GM12878 (cell line): ENCODE measurements at regions not wholly inside any gene's neighbourhood (a gene's known extent, or its start where the extent isn't known, plus 50 kb on each side); places are given as distances from the start of the nearest gene placed in this dataset.

Experiments used
- ATAC-seq: fragments of 200-7000 bp; cut with Tn5 transposase; 3 replicates; pipeline ENCODE4 v1.9.1; 2020; ENCODE audit warnings: mild to moderate bottlenecking, moderate library complexity
- BruUV-seq: library from RNA; stranded (reverse); fragments of 400-500 nt; replicated peaks from 2 replicates; lab custom pipeline; 2021; lab: Mats Ljungman, UMichigan
- CTCF ChIA-PET: fragments of 300-600 bp; sonication (Branson Sonifier 250); formaldehyde crosslinking; extraction: SDS; loops from one replicate; lab custom pipeline; 2021; ENCODE audit warnings: inconsistent platforms; lab: Yijun Ruan, JAX
- POLR2A ChIA-PET: fragments of 350-600 bp; formaldehyde crosslinking; extraction: SDS; loops from one replicate; lab custom pipeline; 2021; ENCODE audit warnings: inconsistent platforms; lab: Charles Lee
- RAD21 ChIA-PET: fragments of 300-600 bp; sonication (Branson Sonifier 250); formaldehyde crosslinking; loops from one replicate; lab custom pipeline; 2023; ENCODE audit warnings: antibody characterized with exemption; ENCODE audit not compliant: unreplicated experiment; lab: Charles Lee
- SMC1A ChIA-PET: fragments of 300-600 bp; sonication (Branson Sonifier 250); formaldehyde crosslinking; loops from one replicate; lab custom pipeline; 2023; ENCODE audit not compliant: unreplicated experiment, uncharacterized antibody; lab: Charles Lee
- DNase-seq: peaks from one replicate; pipeline ENCODE4 v3.0.0-alpha.2; 2011; ENCODE audit warnings: low read depth, low spot score
- FAIRE-seq: peaks from 3 replicates; lab custom pipeline; 2011; peaks lifted over from hg19 to GRCh38; lab: Jason Lieb, UNC
- H2AFZ ChIP-seq: 2 replicates; pipeline ENCODE4 v1.6.0; 2011; ENCODE audit warnings: low read depth, low read length, control low read depth; ENCODE audit not compliant: control insufficient read depth
- H3K27ac ChIP-seq: 2 replicates; pipeline ENCODE4 v1.5.1; 2011; ENCODE audit warnings: control low read depth; ENCODE audit not compliant: control insufficient read depth, insufficient read depth
- H3K27me3 ChIP-seq, 2 experiments: replicated peaks in 1 of 2; 2 replicates each; pipeline versions ENCODE4 v1.6.0 to v1.6.1; 2011; ENCODE audit warnings: low read length in 1 of 2; ENCODE audit not compliant: control insufficient read depth in 2 of 2, insufficient read depth in 2 of 2
- H3K36me3 ChIP-seq, 2 experiments: 2 replicates each; pipeline ENCODE4 v1.5.1; 2011; ENCODE audit warnings: low read length in 1 of 2; ENCODE audit not compliant: control insufficient read depth in 2 of 2, insufficient read depth in 2 of 2
- H3K4me1 ChIP-seq: 2 replicates; pipeline ENCODE4 v1.6.1; 2011; ENCODE audit warnings: mild to moderate bottlenecking, low read length, moderate library complexity, mixed read lengths; ENCODE audit not compliant: control insufficient read depth, insufficient read depth
- H3K4me2 ChIP-seq: 2 replicates; pipeline ENCODE4 v1.6.0; 2011; ENCODE audit warnings: control low read depth; ENCODE audit not compliant: control insufficient read depth, insufficient read depth
- H3K4me3 ChIP-seq: fragments of 200-600 bp; sonication (generic); 2 replicates; pipeline ENCODE4 v1.5.1; 2016
- H3K79me2 ChIP-seq: 2 replicates; pipeline ENCODE4 v1.6.0; 2011; ENCODE audit warnings: low read length; ENCODE audit not compliant: control insufficient read depth, insufficient read depth
- H3K9ac ChIP-seq: 2 replicates; pipeline ENCODE4 v1.8.0; 2011; ENCODE audit warnings: low read length, control low read depth, mixed read lengths; ENCODE audit not compliant: control insufficient read depth, insufficient read depth
- H3K9me3 ChIP-seq: replicated peaks from 3 replicates; pipeline ENCODE4 v1.5.1; 2011; ENCODE audit warnings: mild to moderate bottlenecking, low read length; ENCODE audit not compliant: control insufficient read depth, insufficient read depth
- H4K20me1 ChIP-seq: 2 replicates; pipeline ENCODE4 v1.6.0; 2011; ENCODE audit not compliant: control insufficient read depth, insufficient read depth
- CBFB ChIP-seq: IDR thresholded peaks from 2 replicates; pipeline ENCODE4 v1.6.1; 2016; ENCODE audit warnings: antibody characterized with exemption, low read depth
- CBX5 ChIP-seq: sonication (generic); IDR thresholded peaks from 2 replicates; pipeline ENCODE4 v1.6.1; 2016; ENCODE audit warnings: low read depth, moderate library complexity, mild to moderate bottlenecking, inconsistent platforms
- CHD1 ChIP-seq: IDR thresholded peaks from 2 replicates; pipeline ENCODE4 v1.6.1; 2012; ENCODE audit warnings: low read depth, low read length, improper control_type of control experiment
- CHD2 ChIP-seq: IDR thresholded peaks from 2 replicates; pipeline ENCODE4 v1.6.1; 2011; ENCODE audit warnings: low read depth, low read length, improper control_type of control experiment, borderline replicate concordance
- ESRRA ChIP-seq: IDR thresholded peaks from 2 replicates; pipeline ENCODE4 v1.6.1; 2012; ENCODE audit warnings: mild to moderate bottlenecking, low read length, improper control_type of control experiment
- FOS ChIP-seq: IDR thresholded peaks from 3 replicates; pipeline ENCODE4 v1.6.1; 2011; ENCODE audit warnings: borderline replicate concordance; ENCODE audit not compliant: insufficient read length; ENCODE audit errors: extremely low read depth
- FOXK2 ChIP-seq: fragments of 450-650 bp; IDR thresholded peaks from 2 replicates; pipeline ENCODE4 v1.6.1; 2017; ENCODE audit warnings: mild to moderate bottlenecking, moderate library complexity
- KLF5 ChIP-seq: fragments of 450-650 bp; IDR thresholded peaks from 2 replicates; pipeline ENCODE4 v1.6.1; 2014; ENCODE audit warnings: mild to moderate bottlenecking; ENCODE audit not compliant: partially characterized antibody
- PAX5 ChIP-seq: IDR thresholded peaks from 2 replicates; pipeline ENCODE4 v1.6.1; 2011; ENCODE audit warnings: low read depth, low read length, borderline replicate concordance
- PAX8 ChIP-seq: fragments of 450-650 bp; IDR thresholded peaks from 2 replicates; pipeline ENCODE4 v1.6.1; 2017; ENCODE audit warnings: mild to moderate bottlenecking, moderate library complexity
- SIN3A ChIP-seq: IDR thresholded peaks from 2 replicates; pipeline ENCODE4 v1.6.1; 2012; ENCODE audit warnings: low read depth, low read length, improper control_type of control experiment
- SMAD5 ChIP-seq: IDR thresholded peaks from 2 replicates; pipeline ENCODE4 v1.6.1; 2016; ENCODE audit warnings: antibody characterized with exemption, low read depth
- SUPT20H ChIP-seq: IDR thresholded peaks from 2 replicates; pipeline ENCODE4 v1.6.1; 2011; ENCODE audit warnings: low read depth, mild to moderate bottlenecking, low read length, moderate library complexity, borderline replicate concordance; ENCODE audit not compliant: control insufficient read depth
- TBL1XR1 ChIP-seq: IDR thresholded peaks from 2 replicates; pipeline ENCODE4 v1.6.1; 2012; ENCODE audit warnings: low read depth, low read length, improper control_type of control experiment
- ZSCAN29 ChIP-seq: fragments of 450-650 bp; IDR thresholded peaks from 2 replicates; pipeline ENCODE4 v1.6.1; 2017; ENCODE audit warnings: mild to moderate bottlenecking, moderate library complexity
- WGBS: methylation state at CpG from one replicate; pipeline ENCODE4 v1.1.6; 2016; ENCODE audit warnings: low lambda C conversion rate; ENCODE audit not compliant: insufficient replicate concordance, insufficient coverage; ENCODE audit errors: missing lambda C conversion rate; 5-methylcytosine and 5-hydroxymethylcytosine counted together
- in situ Hi-C: fragments of 300-500 bp; cut with MboI; formaldehyde crosslinking; loops from 9 replicates; pipeline ENCODE4 v1.14.3; 2018; ENCODE audit warnings: mixed read lengths
- intact Hi-C: fragments of 100-400 bp; cut with micrococcal nuclease; formaldehyde crosslinking; loops from one replicate; pipeline ENCODE4 v1.14.2; 2022; ENCODE audit not compliant: unreplicated experiment
- TF ChIP-seq, protein P1 (sequence below): fragments of 450-650 bp; IDR thresholded peaks from 2 replicates; pipeline ENCODE4 v1.6.1; 2018; ENCODE audit warnings: mild to moderate bottlenecking, low read depth, moderate library complexity; ENCODE audit not compliant: partially characterized antibody
- TF ChIP-seq, protein P2 (sequence below): fragments of 450-650 bp; IDR thresholded peaks from 2 replicates; pipeline ENCODE4 v1.6.1; 2017; ENCODE audit warnings: low read depth, mild to moderate bottlenecking, moderate library complexity

DNA sequence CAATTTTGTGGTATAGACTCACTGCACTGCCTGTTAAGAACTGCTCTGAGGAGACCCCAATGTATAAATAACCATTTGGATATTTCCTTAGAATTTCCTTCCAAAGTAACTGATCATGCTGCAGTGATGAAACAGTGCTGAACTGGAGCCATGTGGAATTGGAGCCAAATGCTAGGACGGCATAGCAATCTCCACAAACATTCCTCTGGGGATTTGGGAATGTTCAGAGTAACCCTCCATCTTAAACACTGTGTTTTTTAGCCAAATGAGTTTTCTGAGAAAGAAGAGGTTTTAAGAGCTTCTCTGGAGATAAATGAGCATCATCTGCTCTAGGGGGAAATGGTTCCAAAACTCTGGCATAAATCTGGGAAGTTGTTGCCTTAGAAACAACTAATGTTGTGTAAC is 98.2 kb downstream of the OLFM4 start:
- BruUV-seq = no TSS peak
- CTCF ChIA-PET = interaction anchor here (1.0 to 1.4 kb wide), 2 partner anchors 12 to 25 kb away, joined by 3 to 4 read pairs; no protein-coding TSS in a partner anchor
- in situ Hi-C loops = no loop called here
- Histone ChIP-seq H2AFZ (no peak overlapping the region), H3K9ac (no peak overlapping the region), H3K36me3 (no peaks in the 10 kb centered on the region), H3K27ac (no peak overlapping the region), H3K9me3 (no peaks in the 10 kb centered on the region), H3K79me2 (no peaks in the 10 kb centered on the region), H3K4me1 (no peaks in the 10 kb centered on the region), H3K4me2 (no peak overlapping the region), H3K4me3 (no peak overlapping the region), H4K20me1 (no peaks in the 10 kb centered on the region), H3K27me3 (no peaks in the 10 kb centered on the region)
- RAD21 ChIA-PET = no interaction called here
- no peak for FAIRE-seq
- no peak for ATAC-seq
- POLR2A ChIA-PET = no interaction called here
- WGBS = 6% methylated on average over 1 of the region's 1 CpG
- no peak for TF ChIP-seq TBL1XR1
- DNase-seq = no peak
- intact Hi-C loops = no loop called here
- SMC1A ChIA-PET = interaction anchor here (1.2 kb wide), 1 partner anchor 9 kb away, joined by 4 read pairs; no protein-coding TSS in a partner anchor

DNA sequence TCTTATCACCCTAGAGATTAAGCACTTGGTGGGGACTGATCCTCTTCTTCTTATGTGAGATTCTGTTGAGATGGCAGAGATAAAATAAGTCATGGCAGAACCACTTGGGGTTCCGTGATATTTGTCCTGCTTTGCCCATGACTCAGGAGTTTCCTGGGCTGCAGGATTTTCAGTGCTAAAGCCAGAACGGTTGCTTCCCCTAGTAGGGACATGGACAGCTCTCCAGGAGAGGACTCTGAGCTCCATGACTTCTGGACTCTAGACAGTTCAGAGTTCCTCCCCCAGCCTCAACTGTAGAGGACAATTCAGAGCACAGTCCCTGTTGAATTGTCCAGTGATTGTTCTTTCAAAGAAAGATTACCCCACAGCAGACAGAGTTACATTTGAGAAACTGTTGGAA is 98.8 kb downstream of the OLFM4 start:
- ATAC-seq (no peak), DNase-seq (no peak), FAIRE-seq (no peak)
- H2AFZ ChIP-seq = no peak overlapping the region
- no TSS peak for BruUV-seq
- intact Hi-C loops (no loop called here), in situ Hi-C loops (no loop called here)
- POLR2A ChIA-PET = no interaction called here
- H3K9me3 ChIP-seq = no peaks in the 10 kb centered on the region
- H3K36me3 ChIP-seq = no peaks in the 10 kb centered on the region
- H3K27me3 ChIP-seq = no peaks in the 10 kb centered on the region
- RAD21 ChIA-PET = no interaction called here
- H3K9ac ChIP-seq = no peak overlapping the region
- WGBS = 0% methylated on average over 2 of the region's 2 CpGs
- no peak overlapping the region for H3K4me3 ChIP-seq
- H4K20me1 ChIP-seq = no peaks in the 10 kb centered on the region
- no peaks in the 10 kb centered on the region for H3K79me2 ChIP-seq
- no peak overlapping the region for H3K4me2 ChIP-seq
- SMC1A ChIA-PET = no interaction called here
- CTCF ChIA-PET = no interaction called here
- H3K4me1 ChIP-seq = no peaks in the 10 kb centered on the region
- no peak overlapping the region for H3K27ac ChIP-seq
- TF ChIP-seq FOS (no peak), CBFB (no peak), ZSCAN29 (no peak), SUPT20H (no peak), SIN3A (no peak), CHD1 (no peak), KLF5 (no peak), FOXK2 (no peak), CHD2 (no peak), PAX8 (no peak), SMAD5 (no peak), PAX5 (no peak), CBX5 (no peak), ESRRA (no peak)
- TF ChIP-seq, protein P1, sequence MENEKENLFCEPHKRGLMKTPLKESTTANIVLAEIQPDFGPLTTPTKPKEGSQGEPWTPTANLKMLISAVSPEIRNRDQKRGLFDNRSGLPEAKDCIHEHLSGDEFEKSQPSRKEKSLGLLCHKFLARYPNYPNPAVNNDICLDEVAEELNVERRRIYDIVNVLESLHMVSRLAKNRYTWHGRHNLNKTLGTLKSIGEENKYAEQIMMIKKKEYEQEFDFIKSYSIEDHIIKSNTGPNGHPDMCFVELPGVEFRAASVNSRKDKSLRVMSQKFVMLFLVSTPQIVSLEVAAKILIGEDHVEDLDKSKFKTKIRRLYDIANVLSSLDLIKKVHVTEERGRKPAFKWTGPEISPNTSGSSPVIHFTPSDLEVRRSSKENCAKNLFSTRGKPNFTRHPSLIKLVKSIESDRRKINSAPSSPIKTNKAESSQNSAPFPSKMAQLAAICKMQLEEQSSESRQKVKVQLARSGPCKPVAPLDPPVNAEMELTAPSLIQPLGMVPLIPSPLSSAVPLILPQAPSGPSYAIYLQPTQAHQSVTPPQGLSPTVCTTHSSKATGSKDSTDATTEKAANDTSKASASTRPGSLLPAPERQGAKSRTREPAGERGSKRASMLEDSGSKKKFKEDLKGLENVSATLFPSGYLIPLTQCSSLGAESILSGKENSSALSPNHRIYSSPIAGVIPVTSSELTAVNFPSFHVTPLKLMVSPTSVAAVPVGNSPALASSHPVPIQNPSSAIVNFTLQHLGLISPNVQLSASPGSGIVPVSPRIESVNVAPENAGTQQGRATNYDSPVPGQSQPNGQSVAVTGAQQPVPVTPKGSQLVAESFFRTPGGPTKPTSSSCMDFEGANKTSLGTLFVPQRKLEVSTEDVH = no peak
- TF ChIP-seq, protein P2, sequence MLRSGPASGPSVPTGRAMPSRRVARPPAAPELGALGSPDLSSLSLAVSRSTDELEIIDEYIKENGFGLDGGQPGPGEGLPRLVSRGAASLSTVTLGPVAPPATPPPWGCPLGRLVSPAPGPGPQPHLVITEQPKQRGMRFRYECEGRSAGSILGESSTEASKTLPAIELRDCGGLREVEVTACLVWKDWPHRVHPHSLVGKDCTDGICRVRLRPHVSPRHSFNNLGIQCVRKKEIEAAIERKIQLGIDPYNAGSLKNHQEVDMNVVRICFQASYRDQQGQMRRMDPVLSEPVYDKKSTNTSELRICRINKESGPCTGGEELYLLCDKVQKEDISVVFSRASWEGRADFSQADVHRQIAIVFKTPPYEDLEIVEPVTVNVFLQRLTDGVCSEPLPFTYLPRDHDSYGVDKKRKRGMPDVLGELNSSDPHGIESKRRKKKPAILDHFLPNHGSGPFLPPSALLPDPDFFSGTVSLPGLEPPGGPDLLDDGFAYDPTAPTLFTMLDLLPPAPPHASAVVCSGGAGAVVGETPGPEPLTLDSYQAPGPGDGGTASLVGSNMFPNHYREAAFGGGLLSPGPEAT = no peak
